ENCODE measurements at regions not wholly inside any gene's neighbourhood (a gene's known extent, or its start where the extent isn't known, plus 50 kb on each side); places are given as distances from the start of the nearest gene placed in this dataset.

DNA sequence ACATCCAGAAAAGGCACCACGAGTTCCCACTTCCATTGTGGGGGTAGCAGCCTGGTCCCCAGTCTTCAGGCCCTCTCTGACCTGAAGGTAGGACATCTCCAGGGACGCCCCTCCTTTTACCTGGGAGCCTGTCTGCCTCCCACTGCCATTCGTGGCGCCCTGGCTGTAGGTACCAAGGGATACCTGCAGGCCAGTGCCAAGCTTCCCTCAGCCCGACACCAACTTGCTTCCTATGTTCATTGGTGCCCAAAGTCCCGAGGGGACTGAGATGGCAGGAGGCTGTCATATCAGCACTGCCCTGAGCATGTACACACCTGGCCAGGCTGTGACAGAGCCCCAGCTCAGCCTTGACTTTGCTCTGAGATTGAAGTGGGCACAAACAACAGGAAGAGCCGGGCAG, 137.3 kb upstream of the CNTN3 start:
- Histone ChIP-seq H3K23ac (ENCODE audit: insufficient read length, low read depth, low read length) (no peak overlapping the region), H3K9me3 (ENCODE audit: control insufficient read depth, low read depth, low read length) (no peaks in the 10 kb centered on the region), H3K4me1 (ENCODE audit: insufficient read depth, low read length) (no peaks in the 10 kb centered on the region), H3K79me1 (ENCODE audit: insufficient read depth, low read depth, low read length, poor library complexity, severe bottlenecking) (no peaks in the 10 kb centered on the region), H4K8ac (replicated peaks; ENCODE audit: insufficient read length, low read depth, low read length) (no peak overlapping the region), H3K27me3 (ENCODE audit: insufficient read depth, low read length) (no peaks in the 10 kb centered on the region), H4K20me1 (ENCODE audit: control insufficient read depth, insufficient read depth, insufficient read length) (no peaks in the 10 kb centered on the region), H4K5ac (ENCODE audit: insufficient read length, low read depth, low read length) (no peak overlapping the region), H3K14ac (ENCODE audit: insufficient read depth, low read length) (no peak overlapping the region), H3K27ac (ENCODE audit: insufficient read length, low read depth, low read length) (no peak overlapping the region), H2BK120ac (ENCODE audit: low read depth, low read length, poor library complexity, severe bottlenecking) (no peak overlapping the region), H3K18ac (ENCODE audit: insufficient read length, low read depth, low read length) (no peak overlapping the region), H3K9ac (ENCODE audit: extremely low read depth, insufficient read length, low read length) (no peak overlapping the region), H2BK15ac (ENCODE audit: low read depth, low read length) (no peak overlapping the region), H3T11ph (ENCODE audit: low read length) (no peak overlapping the region), H3K56ac (ENCODE audit: insufficient read length, low read depth, low read length) (no peak overlapping the region), H3K23me2 (ENCODE audit: insufficient read length, low read depth, low read length, poor library complexity, severe bottlenecking) (no peaks in the 10 kb centered on the region), H2BK12ac (ENCODE audit: insufficient read length, low read depth, low read length) (no peak overlapping the region), H2BK5ac (ENCODE audit: insufficient read length, low read length) (no peak overlapping the region), H2AFZ (ENCODE audit: low read length) (no peak overlapping the region), H4K91ac (ENCODE audit: insufficient read length, low read depth, low read length) (no peak overlapping the region), H2AK5ac (ENCODE audit: insufficient read length, low read length) (no peak overlapping the region), H3K79me2 (ENCODE audit: insufficient read depth, low read length) (no peaks in the 10 kb centered on the region), H3K4me2 (ENCODE audit: insufficient read depth, insufficient read length, low read length) (no peak overlapping the region), H2BK20ac (ENCODE audit: low read depth, low read length, poor library complexity, severe bottlenecking) (no peak overlapping the region), H3K4ac (ENCODE audit: low read depth, low read length) (no peak overlapping the region)
- Mint-ChIP-seq H3K9me3 (peaks cover 0 to 1% of the 10 kb centered on the region in 2 experiments; a peak in 1 of 5 replicates), H3K27ac (no peak overlapping the region), H3K4me1 (peaks cover 0 to 3% of the 10 kb centered on the region in 2 experiments; a peak in 1 of 4 replicates), H3K27me3 (ENCODE audit: low read depth) (no peaks in the 10 kb centered on the region; the same call in 1 of the 2 replicates), H3K36me3 (ENCODE audit: insufficient read depth in 1 of 3, low read depth in 3 of 3) (peaks cover 0 to 2% (median 0%) of the 10 kb centered on the region in 3 experiments; a peak in 1 of 7 replicates), H3K4me3 (no peak overlapping the region)
- TF ChIP-seq, protein P1, sequence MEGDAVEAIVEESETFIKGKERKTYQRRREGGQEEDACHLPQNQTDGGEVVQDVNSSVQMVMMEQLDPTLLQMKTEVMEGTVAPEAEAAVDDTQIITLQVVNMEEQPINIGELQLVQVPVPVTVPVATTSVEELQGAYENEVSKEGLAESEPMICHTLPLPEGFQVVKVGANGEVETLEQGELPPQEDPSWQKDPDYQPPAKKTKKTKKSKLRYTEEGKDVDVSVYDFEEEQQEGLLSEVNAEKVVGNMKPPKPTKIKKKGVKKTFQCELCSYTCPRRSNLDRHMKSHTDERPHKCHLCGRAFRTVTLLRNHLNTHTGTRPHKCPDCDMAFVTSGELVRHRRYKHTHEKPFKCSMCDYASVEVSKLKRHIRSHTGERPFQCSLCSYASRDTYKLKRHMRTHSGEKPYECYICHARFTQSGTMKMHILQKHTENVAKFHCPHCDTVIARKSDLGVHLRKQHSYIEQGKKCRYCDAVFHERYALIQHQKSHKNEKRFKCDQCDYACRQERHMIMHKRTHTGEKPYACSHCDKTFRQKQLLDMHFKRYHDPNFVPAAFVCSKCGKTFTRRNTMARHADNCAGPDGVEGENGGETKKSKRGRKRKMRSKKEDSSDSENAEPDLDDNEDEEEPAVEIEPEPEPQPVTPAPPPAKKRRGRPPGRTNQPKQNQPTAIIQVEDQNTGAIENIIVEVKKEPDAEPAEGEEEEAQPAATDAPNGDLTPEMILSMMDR (conservative IDR thresholded peaks at IDR 0.05): no peak
- no peak for DNase-seq
- no CpG with 5 or more reads among the region's 7 CpGs for WGBS (ENCODE audit: extremely low coverage, insufficient read length, low lambda C conversion rate)

Measured in H9 (cell line).